Hypothalamus (tissue), 51 donors: ENCODE measurements at regions not wholly inside any gene's neighbourhood (a gene's known extent, or its start where the extent isn't known, plus 50 kb on each side); places are given as distances from the start of the nearest gene placed in this dataset.
"Not testable (repeated sequence)": the region's sequence is repeated elsewhere in the genome, so short reads cannot be mapped to it uniquely, and the experiment has no call there.

Source experiments
- DNase-seq, 51 donors: peaks; one replicate each; lab custom pipeline; 2025; lab: John Stamatoyannopoulos, UW

DNA sequence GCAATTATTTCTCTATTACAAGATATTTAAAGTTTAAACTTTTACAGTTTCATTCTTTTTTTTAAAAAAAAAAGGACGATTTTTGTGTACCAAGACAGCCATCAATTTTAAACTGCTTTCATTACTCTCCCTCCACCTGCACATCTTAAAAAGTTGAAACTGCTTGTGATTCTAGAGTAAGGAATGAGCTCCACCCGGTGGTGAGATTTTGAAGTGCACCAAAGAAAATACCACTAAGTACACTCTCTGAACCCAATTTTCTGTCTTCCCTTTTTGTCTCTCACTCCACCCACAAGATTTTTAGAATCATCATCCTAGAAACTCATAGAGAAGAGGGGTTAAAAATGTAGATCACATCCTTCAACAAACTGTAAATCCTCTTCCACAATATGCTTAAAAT, 91.3 kb upstream of the WDR44 start:
- peak in 22 of 51 donors; percentile 0 to 35 (median 2) for DNase-seq

GRCh38 chrX:118255921-118256320, 90.0 kb upstream of the WDR44 start:
- DNase-seq: no peak

GRCh38 chrX:118257781-118258180, 88.1 kb upstream of the WDR44 start:
- no peak for DNase-seq

DNA sequence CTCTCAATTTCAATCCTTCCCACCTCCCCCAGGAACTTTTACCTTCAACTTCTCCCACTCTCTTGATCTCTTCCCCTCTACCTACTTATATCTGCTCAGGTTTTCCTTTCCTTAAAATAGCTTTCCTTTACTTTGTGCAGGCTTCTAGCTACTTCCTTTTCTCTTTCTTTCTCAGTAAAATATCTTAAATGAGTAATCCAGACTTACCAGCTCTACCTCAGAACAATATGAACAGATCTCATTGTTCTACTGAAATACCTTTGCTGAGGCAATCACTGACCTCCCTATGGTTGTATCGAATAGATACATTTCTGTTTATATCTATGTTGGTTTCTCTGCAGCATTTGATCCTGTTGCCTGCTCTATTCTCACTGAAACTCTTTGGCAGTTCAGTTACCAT, 86.7 kb upstream of the WDR44 start:
- DNase-seq: no peak

DNA sequence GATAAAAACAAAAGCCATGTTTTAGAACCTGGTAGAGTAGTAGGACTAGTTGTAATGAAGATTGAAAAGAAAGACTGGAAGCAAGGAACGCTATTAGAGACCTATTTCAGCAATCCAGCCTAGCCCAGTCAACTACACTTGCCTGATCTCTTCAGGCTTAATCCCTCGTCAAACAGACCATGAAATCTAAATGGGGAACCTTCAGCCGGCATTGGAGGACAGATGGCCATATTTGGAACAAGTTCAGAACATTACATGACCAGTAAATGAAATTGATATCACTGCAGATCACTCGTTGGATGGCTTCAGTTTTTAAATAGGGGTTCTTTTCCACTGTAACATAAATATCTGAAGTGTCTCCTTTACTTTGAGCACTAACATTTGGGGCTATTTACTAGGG, 84.8 kb upstream of the WDR44 start:
- DNase-seq: no peak

- no peak for DNase-seq
Observed at GRCh38 chrX:118271775-118272174, 74.1 kb upstream of the WDR44 start.

GRCh38 chrX:118272242-118272641, 73.7 kb upstream of the WDR44 start:
- DNase-seq: no peak

GRCh38 chrX:118286066-118286762, 59.7 kb upstream of the WDR44 start:
- no peak for DNase-seq

GRCh38 chrX:118295818-118296217, 50.1 kb upstream of the WDR44 start:
- not testable (repeated sequence) for DNase-seq
